Endothelial cell of umbilical vein (primary cell): ENCODE measurements at regions not wholly inside any gene's neighbourhood (a gene's known extent, or its start where the extent isn't known, plus 50 kb on each side); places are given as distances from the start of the nearest gene placed in this dataset.

ENCODE experiments used
- BruUV-seq: library from RNA; stranded (reverse); fragments of 400-500 nt; replicated peaks from 2 replicates; lab custom pipeline; 2021; lab: Mats Ljungman, UMichigan
- CTCF ChIA-PET: fragments of 300-600, 350-600 bp; sonication (Branson Sonifier 250); formaldehyde crosslinking; loops from one replicate; lab custom pipeline; 2021; ENCODE audit warnings: antibody characterized with exemption, inconsistent platforms; lab: Charles Lee
- POLR2A ChIA-PET: fragments of 300-600, 350-600 bp; sonication (Branson Sonifier 250); formaldehyde crosslinking; loops from one replicate; lab custom pipeline; 2021; ENCODE audit warnings: antibody characterized with exemption, inconsistent platforms; lab: Charles Lee
- DNase-seq: peaks from one replicate; pipeline ENCODE4 v3.0.0-alpha.2; 2011; ENCODE audit warnings: low read depth, low spot score
- FAIRE-seq: peaks from 2 replicates; lab custom pipeline; 2011; peaks lifted over from hg19 to GRCh38; lab: Jason Lieb, UNC
- H2AFZ ChIP-seq: 2 replicates; pipeline ENCODE4 v1.6.0; 2012; ENCODE audit warnings: low read depth, low read length, control low read depth, inconsistent platforms
- H3K27ac ChIP-seq: 2 replicates; pipeline ENCODE4 v1.5.1; 2011; ENCODE audit warnings: low read depth, mild to moderate bottlenecking, control low read depth, low read length, moderate library complexity; ENCODE audit not compliant: insufficient read depth
- H3K27me3 ChIP-seq, 2 experiments: 2 replicates each; pipeline versions ENCODE4 v1.6.0 to v1.6.1; 2011; ENCODE audit warnings: low read length in 2 of 2, mixed read lengths in 1 of 2; ENCODE audit not compliant: control insufficient read depth in 2 of 2, insufficient read depth in 2 of 2
- H3K36me3 ChIP-seq, 2 experiments: 2 replicates in 1 of 2; 3 replicates in 1 of 2; pipeline ENCODE4 v1.5.1; 2011; ENCODE audit warnings: low read length in 2 of 2, mild to moderate bottlenecking in 1 of 2, moderate library complexity in 1 of 2; ENCODE audit not compliant: control insufficient read depth in 2 of 2, insufficient read depth in 2 of 2; ENCODE audit errors: extremely low read depth in 1 of 2
- H3K4me1 ChIP-seq: 3 replicates; pipeline ENCODE4 v1.5.1; 2011; ENCODE audit warnings: mild to moderate bottlenecking, low read length; ENCODE audit not compliant: control insufficient read depth, insufficient read depth; ENCODE audit errors: extremely low read depth
- H3K4me2 ChIP-seq: 2 replicates; pipeline ENCODE4 v1.6.1; 2011; ENCODE audit warnings: low read length, control low read depth, mixed read lengths; ENCODE audit not compliant: insufficient read depth
- H3K4me3 ChIP-seq, 3 experiments: fragments of 200-600 bp in 1 of 3; sonication (generic), shearing (Covaris generic) in 1 of 3; replicated peaks in 1 of 3; 2 replicates each; pipeline ENCODE4 v1.5.1; 2011 to 2016; ENCODE audit warnings: control low read depth in 3 of 3, low read length in 3 of 3, mild to moderate bottlenecking in 2 of 3, inconsistent platforms in 1 of 3, low read depth in 1 of 3, moderate library complexity in 1 of 3; ENCODE audit not compliant: insufficient read depth in 1 of 3
- H3K79me2 ChIP-seq: 2 replicates; pipeline ENCODE4 v1.6.0; 2012; ENCODE audit warnings: low read length, inconsistent platforms; ENCODE audit not compliant: control insufficient read depth, insufficient read depth
- H3K9ac ChIP-seq: replicated peaks from 2 replicates; pipeline ENCODE3; 2011; ENCODE audit warnings: low read length, control low read depth; ENCODE audit not compliant: insufficient read depth; ENCODE audit errors: extremely low read depth
- H3K9me1 ChIP-seq: replicated peaks from 3 replicates; pipeline ENCODE4 v1.6.0; 2011; ENCODE audit warnings: mild to moderate bottlenecking, low read length; ENCODE audit not compliant: control insufficient read depth, insufficient read depth; ENCODE audit errors: extremely low read depth
- H3K9me3 ChIP-seq: replicated peaks from 2 replicates; pipeline ENCODE4 v1.5.1; 2012; ENCODE audit warnings: low read length, inconsistent platforms; ENCODE audit not compliant: control insufficient read depth, insufficient read depth
- H4K20me1 ChIP-seq: replicated peaks from 2 replicates; pipeline ENCODE3; 2011; ENCODE audit warnings: mild to moderate bottlenecking, low read length; ENCODE audit not compliant: control insufficient read depth, insufficient read depth; ENCODE audit errors: extremely low read depth
- EZH2 ChIP-seq: IDR thresholded peaks from 2 replicates; pipeline ENCODE4 v1.6.1; 2012; ENCODE audit warnings: borderline replicate concordance, low read depth, mild to moderate bottlenecking, moderate library complexity, low read length, inconsistent platforms; ENCODE audit not compliant: severe bottlenecking
- FOS ChIP-seq: IDR thresholded peaks from 2 replicates; pipeline ENCODE4 v1.6.1; 2011; ENCODE audit warnings: mild to moderate bottlenecking, low read length, moderate library complexity, borderline replicate concordance; ENCODE audit not compliant: insufficient read depth
- GATA2 ChIP-seq: IDR thresholded peaks from 2 replicates; pipeline ENCODE4 v1.7.0; 2011; ENCODE audit warnings: low read depth, mild to moderate bottlenecking, moderate library complexity, mixed read lengths, low read length; ENCODE audit not compliant: insufficient read length, insufficient read depth
- JUN ChIP-seq: IDR thresholded peaks from 2 replicates; pipeline ENCODE4 v1.6.1; 2011; ENCODE audit warnings: borderline replicate concordance, low read depth; ENCODE audit not compliant: insufficient read length, insufficient read depth
- MYC ChIP-seq: IDR thresholded peaks from one replicate; pipeline ENCODE4 v1.6.1; 2011; ENCODE audit warnings: mild to moderate bottlenecking, low read depth, low read length
- POLR2A ChIP-seq: IDR thresholded peaks from 2 replicates; pipeline ENCODE4 v1.6.1; 2012; ENCODE audit warnings: low read depth, mild to moderate bottlenecking, control low read depth, low read length
- POLR2AphosphoS5 ChIP-seq: IDR thresholded peaks from 2 replicates; pipeline ENCODE4 v1.6.1; 2012; ENCODE audit warnings: low read depth, mild to moderate bottlenecking, control low read depth, low read length, moderate library complexity; ENCODE audit not compliant: insufficient read depth
- dilution Hi-C: fragments of 300-500 bp; cut with MboI; formaldehyde crosslinking; loops from one replicate; pipeline ENCODE4 v1.15.0; 2019; ENCODE audit warnings: low sequenced_read_pairs; ENCODE audit not compliant: extremely low pct_ligation_motif_present
- intact Hi-C: fragments of 100-400 bp; cut with micrococcal nuclease; formaldehyde crosslinking; loops from one replicate; pipeline ENCODE4 v1.10.0; 2022
- TF ChIP-seq, protein P1 (sequence below): IDR thresholded peaks from 2 replicates; pipeline ENCODE4 v1.6.1; 2011; ENCODE audit not compliant: insufficient read depth, insufficient read length
- TF ChIP-seq, protein P2 (sequence below), 2 donors: IDR thresholded peaks; 1 replicate in 1 of 2; 2 replicates in 1 of 2; pipeline ENCODE4 v1.5.1; 2011; ENCODE audit warnings: low read length in 2 of 2, mild to moderate bottlenecking in 2 of 2, moderate library complexity in 2 of 2, control low read depth in 1 of 2, inconsistent platforms in 1 of 2, low read depth in 1 of 2; ENCODE audit not compliant: insufficient read depth in 1 of 2; ENCODE audit errors: extremely low read depth in 1 of 2

DNA sequence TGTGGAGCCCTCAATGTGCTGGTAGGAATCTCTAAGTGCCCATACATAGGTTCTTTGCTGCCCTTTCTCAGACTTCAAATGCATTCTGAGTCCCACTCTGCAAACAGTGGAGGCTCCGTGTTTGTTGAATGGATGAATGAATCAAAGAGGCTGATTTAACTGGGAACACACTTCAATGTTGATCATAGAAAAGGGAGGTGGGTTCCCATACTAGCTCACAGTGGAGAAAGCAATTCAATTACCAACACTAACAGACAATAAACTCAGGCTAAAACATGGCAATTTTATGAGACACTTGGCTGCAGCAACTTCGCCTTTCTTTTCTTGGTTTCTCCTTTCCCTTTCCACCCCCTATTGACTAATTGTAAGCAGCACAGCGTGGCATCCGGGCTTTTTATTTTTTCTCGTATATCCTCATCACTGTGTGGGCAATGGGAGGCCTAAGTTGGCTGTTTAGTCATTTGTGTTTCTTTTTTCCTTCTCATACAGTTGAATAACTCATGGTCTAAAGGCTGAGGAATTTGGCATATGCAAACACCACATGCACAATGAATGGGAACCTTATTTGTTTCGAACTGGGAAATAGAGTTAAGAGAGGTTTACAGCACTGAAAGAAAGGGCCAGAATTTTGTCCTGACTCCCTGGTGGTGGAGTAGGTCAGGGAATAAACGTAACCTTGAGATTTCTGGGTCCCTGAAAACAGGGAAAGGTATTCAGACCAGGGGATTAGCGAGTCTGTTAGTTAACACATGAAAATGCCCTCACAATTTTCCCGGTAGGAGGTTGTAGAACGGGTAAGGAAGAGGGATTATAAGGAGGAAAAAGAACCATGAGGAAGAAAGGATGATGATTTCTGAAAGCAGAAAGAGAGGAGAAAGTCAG lies 858.5 kb downstream of the KCNMA1 start:
- no peaks in the 10 kb centered on the region for H3K79me2 ChIP-seq
- no peak overlapping the region for H2AFZ ChIP-seq
- H3K9me1 ChIP-seq: no peaks in the 10 kb centered on the region
- no peaks in the 10 kb centered on the region for H3K36me3 ChIP-seq
- H3K4me3 ChIP-seq: no peak overlapping the region
- TF ChIP-seq, protein P1, sequence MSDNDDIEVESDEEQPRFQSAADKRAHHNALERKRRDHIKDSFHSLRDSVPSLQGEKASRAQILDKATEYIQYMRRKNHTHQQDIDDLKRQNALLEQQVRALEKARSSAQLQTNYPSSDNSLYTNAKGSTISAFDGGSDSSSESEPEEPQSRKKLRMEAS: no peak
- TF ChIP-seq MYC: no peak
- TF ChIP-seq JUN: no peak
- no peak for TF ChIP-seq POLR2A
- no peak for TF ChIP-seq FOS
- no peak for TF ChIP-seq EZH2
- TF ChIP-seq, protein P2, sequence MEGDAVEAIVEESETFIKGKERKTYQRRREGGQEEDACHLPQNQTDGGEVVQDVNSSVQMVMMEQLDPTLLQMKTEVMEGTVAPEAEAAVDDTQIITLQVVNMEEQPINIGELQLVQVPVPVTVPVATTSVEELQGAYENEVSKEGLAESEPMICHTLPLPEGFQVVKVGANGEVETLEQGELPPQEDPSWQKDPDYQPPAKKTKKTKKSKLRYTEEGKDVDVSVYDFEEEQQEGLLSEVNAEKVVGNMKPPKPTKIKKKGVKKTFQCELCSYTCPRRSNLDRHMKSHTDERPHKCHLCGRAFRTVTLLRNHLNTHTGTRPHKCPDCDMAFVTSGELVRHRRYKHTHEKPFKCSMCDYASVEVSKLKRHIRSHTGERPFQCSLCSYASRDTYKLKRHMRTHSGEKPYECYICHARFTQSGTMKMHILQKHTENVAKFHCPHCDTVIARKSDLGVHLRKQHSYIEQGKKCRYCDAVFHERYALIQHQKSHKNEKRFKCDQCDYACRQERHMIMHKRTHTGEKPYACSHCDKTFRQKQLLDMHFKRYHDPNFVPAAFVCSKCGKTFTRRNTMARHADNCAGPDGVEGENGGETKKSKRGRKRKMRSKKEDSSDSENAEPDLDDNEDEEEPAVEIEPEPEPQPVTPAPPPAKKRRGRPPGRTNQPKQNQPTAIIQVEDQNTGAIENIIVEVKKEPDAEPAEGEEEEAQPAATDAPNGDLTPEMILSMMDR (IDR thresholded peaks at IDR 0.05; ENCODE audit: extremely low read depth in 1 of 2, insufficient read depth in 1 of 2, low read depth in 1 of 2, low read length in 2 of 2): no peak
- no peak for TF ChIP-seq POLR2AphosphoS5
- no peak for TF ChIP-seq GATA2
- intact Hi-C loops (no loop called here), dilution Hi-C loops (no loop called here)
- no peak overlapping the region for H3K27ac ChIP-seq
- no peaks in the 10 kb centered on the region for H4K20me1 ChIP-seq
- H3K4me2 ChIP-seq: no peak overlapping the region
- FAIRE-seq: no peak
- H3K4me1 ChIP-seq: no peaks in the 10 kb centered on the region
- H3K9ac ChIP-seq: no peak overlapping the region
- ChIA-PET POLR2A (no interaction called here), CTCF (no interaction called here)
- no TSS peak for BruUV-seq
- DNase-seq: no peak
- H3K9me3 ChIP-seq: no peaks in the 10 kb centered on the region
- no peaks in the 10 kb centered on the region for H3K27me3 ChIP-seq
